Right atrium auricular region (tissue), 2 donors: ENCODE measurements at regions not wholly inside any gene's neighbourhood (a gene's known extent, or its start where the extent isn't known, plus 50 kb on each side); places are given as distances from the start of the nearest gene placed in this dataset.

Experiments
- DNase-seq: peaks from one replicate; pipeline ENCODE4 v3.0.0-alpha.2; 2019; ENCODE audit warnings: low spot score
- H3K27ac ChIP-seq, 2 donors: fragments of 200-600 bp; sonication (generic); 1 replicate in 1 of 2; 2 replicates in 1 of 2; pipeline ENCODE4 v1.5.1; 2016 to 2019
- H3K27me3 ChIP-seq, 2 donors: fragments of 200-600 bp; sonication (generic); one replicate each; pipeline versions ENCODE4 v1.5.1 to v1.6.0; 2017 to 2019
- H3K36me3 ChIP-seq: fragments of 200-600 bp; sonication (generic); one replicate; pipeline ENCODE4 v1.5.1; 2016
- H3K4me1 ChIP-seq, 2 donors: fragments of 200-600 bp; sonication (generic); one replicate each; pipeline versions ENCODE4 v1.5.1 to v1.6.0; 2017 to 2019
- H3K4me3 ChIP-seq, 2 donors: fragments of 200-600 bp; sonication (generic); 1 replicate in 1 of 2; 2 replicates in 1 of 2; pipeline ENCODE4 v1.5.1; 2017 to 2019; ENCODE audit warnings: mild to moderate bottlenecking in 1 of 2, moderate library complexity in 1 of 2
- H3K9me3 ChIP-seq, 2 donors: fragments of 200-600 bp; sonication (generic); one replicate each; pipeline ENCODE4 v1.5.1; 2019
- TF ChIP-seq, protein P1 (sequence below), 2 donors: fragments of 200-600 bp; sonication (generic); IDR thresholded peaks; one replicate each; pipeline ENCODE4 v1.5.1; 2019; ENCODE audit warnings: antibody characterized with exemption in 2 of 2

DNA sequence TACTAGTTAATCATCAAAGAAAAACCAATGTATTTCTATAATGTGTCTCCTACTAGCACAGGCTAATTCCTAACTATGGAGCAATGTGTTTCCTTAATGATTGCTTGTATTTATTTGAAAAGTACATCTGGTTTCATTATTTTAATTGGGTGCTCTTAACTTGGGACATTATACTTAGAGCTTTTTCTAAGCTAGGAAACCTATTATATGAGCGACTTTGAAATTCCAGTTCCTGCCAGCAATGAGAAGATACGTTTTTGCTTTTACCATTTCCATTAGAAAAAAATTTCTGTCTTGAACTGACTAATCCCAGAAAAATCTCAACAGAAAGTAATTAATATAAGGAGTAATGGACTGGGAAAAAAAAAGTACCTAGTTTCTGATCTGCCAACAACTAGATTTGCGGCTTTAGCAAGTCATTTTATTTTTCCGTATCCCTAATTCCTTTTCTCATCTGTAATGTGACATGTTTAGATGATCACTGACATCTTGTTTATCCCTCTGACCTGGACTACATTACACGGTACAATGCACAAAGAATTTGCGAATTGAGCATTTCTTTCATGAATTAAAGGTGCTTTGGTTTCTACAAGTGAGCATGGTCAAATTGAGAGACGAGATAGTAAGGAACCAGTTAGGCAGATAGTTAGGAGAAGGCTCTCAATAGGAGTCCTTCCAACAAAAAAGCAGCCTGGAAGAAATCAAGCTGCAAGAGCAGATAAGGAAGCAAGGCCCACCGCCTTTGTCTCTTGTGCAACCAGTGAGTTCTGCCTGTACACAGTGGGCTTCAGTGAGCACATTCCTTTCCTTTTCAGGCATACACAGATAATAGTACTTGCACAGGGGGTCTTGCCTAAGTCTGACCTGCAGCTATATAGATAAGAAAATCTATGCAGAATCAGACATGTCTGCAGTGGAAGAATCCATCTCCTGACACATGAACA is 1765.0 kb upstream of the FLRT2 start:
- H3K27me3 ChIP-seq, result no peaks in the 10 kb centered on the region
- no peaks in the 10 kb centered on the region for H3K36me3 ChIP-seq
- H3K4me3 ChIP-seq, result no peak overlapping the region
- no peak overlapping the region for H3K27ac ChIP-seq
- TF ChIP-seq, protein P1, sequence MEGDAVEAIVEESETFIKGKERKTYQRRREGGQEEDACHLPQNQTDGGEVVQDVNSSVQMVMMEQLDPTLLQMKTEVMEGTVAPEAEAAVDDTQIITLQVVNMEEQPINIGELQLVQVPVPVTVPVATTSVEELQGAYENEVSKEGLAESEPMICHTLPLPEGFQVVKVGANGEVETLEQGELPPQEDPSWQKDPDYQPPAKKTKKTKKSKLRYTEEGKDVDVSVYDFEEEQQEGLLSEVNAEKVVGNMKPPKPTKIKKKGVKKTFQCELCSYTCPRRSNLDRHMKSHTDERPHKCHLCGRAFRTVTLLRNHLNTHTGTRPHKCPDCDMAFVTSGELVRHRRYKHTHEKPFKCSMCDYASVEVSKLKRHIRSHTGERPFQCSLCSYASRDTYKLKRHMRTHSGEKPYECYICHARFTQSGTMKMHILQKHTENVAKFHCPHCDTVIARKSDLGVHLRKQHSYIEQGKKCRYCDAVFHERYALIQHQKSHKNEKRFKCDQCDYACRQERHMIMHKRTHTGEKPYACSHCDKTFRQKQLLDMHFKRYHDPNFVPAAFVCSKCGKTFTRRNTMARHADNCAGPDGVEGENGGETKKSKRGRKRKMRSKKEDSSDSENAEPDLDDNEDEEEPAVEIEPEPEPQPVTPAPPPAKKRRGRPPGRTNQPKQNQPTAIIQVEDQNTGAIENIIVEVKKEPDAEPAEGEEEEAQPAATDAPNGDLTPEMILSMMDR (IDR thresholded peaks at IDR 0.05), result no peak
- DNase-seq, result no peak
- no peaks in the 10 kb centered on the region for H3K4me1 ChIP-seq
- no peaks in the 10 kb centered on the region for H3K9me3 ChIP-seq

DNA sequence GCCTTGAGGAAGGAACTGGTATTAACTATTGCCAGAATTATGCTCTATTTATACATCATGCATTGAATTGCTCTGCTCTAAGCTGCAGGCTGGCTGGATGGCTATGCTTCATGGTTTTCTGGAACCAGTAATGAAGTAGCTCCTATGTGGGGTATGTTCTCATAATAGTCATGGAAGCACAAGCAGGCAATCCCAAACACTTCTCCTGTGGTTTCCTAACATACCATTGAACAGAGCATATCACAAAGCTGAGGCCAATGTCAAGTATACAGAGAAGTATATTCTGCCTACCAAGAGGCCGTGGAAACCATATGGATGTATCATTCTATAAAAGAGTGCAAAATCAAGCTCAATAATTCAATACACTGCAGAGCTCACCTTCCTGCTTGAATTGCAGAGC is 1752.4 kb upstream of the FLRT2 start:
- Histone ChIP-seq H3K4me1 (no peaks in the 10 kb centered on the region), H3K9me3 (no peaks in the 10 kb centered on the region), H3K36me3 (no peaks in the 10 kb centered on the region), H3K4me3 (no peak overlapping the region), H3K27ac (no peak overlapping the region), H3K27me3 (no peaks in the 10 kb centered on the region)
- TF ChIP-seq, protein P1 (IDR thresholded peaks at IDR 0.05), result no peak
- no peak for DNase-seq

DNA sequence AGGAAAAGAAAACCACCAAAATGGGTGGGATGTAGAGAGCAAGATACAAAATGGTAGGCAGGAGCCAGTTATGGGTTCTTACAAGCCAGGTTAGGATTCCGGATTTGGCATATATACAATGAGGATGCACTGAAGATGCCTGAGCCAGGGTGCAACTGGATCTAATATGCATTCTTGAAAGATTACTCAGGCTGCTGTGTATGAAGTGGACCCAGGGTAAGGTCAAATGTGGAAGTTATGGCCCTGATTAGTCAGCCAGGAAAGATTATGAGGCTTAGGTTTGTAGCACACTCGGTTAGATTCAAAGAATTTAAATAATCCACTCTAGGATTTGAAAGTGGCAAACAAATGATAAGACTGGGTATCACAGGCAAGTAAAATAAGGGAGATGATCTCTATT is 1750.7 kb upstream of the FLRT2 start:
- H3K9me3 ChIP-seq, result no peaks in the 10 kb centered on the region
- H3K4me1 ChIP-seq, result no peaks in the 10 kb centered on the region
- no peak overlapping the region for H3K27ac ChIP-seq
- H3K36me3 ChIP-seq, result no peaks in the 10 kb centered on the region
- no peak for DNase-seq
- TF ChIP-seq, protein P1 (IDR thresholded peaks at IDR 0.05), result no peak
- no peaks in the 10 kb centered on the region for H3K27me3 ChIP-seq
- no peak overlapping the region for H3K4me3 ChIP-seq

DNA sequence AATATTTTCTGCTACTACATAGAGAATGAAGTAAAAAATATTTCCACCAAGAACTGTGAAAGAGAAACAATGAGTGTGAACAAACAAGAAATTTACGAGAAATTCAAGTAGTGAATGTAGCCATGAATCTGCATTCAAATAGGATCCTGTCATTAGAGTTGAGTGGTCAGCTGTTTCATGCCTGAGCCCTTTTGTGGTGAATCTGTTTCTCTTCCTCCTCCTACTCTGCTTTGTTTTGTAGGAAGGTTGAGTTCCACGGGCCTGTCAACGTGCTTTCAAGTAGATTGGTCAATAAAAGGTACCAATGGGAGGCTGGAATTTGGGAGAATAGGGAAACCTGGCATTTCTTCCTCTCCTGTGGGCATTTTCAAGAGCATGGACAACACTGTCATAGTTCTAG is 1749.6 kb upstream of the FLRT2 start:
- Histone ChIP-seq H3K4me3 (no peak overlapping the region), H3K9me3 (no peaks in the 10 kb centered on the region), H3K27me3 (no peaks in the 10 kb centered on the region), H3K27ac (no peak overlapping the region), H3K36me3 (no peaks in the 10 kb centered on the region), H3K4me1 (no peaks in the 10 kb centered on the region)
- TF ChIP-seq, protein P1 (IDR thresholded peaks at IDR 0.05), result no peak
- DNase-seq, result no peak

DNA sequence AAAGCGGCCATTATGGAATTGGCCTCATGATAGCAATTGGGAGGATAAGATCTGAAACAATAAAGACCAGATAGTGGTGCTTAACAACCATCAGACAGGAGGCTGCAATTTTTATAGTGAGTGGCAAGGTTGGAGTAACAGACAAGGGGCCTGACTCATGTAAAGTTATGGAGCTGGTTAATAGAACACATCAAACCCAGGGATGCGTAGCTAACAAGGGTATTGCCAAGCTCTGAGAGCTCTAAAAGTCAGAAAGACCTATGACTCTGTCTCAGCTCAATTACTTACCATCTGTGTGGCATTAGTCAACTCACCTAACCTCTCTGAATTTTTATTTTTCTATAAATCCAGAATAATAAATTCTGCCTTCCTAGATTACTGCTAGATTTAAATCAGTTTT is 1731.5 kb upstream of the FLRT2 start:
- no peaks in the 10 kb centered on the region for H3K27me3 ChIP-seq
- TF ChIP-seq, protein P1 (IDR thresholded peaks at IDR 0.05), result no peak
- no peaks in the 10 kb centered on the region for H3K4me1 ChIP-seq
- H3K4me3 ChIP-seq, result no peak overlapping the region
- H3K9me3 ChIP-seq, result no peaks in the 10 kb centered on the region
- no peaks in the 10 kb centered on the region for H3K36me3 ChIP-seq
- DNase-seq, result no peak
- H3K27ac ChIP-seq, result no peak overlapping the region
